ENCODE measurements at regions not wholly inside any gene's neighbourhood (a gene's known extent, or its start where the extent isn't known, plus 50 kb on each side); places are given as distances from the start of the nearest gene placed in this dataset.

- Mint-ChIP-seq H3K4me3 (no peak overlapping the region), H3K27ac (no peak overlapping the region), H3K27me3 (peaks cover 36% of the 10 kb centered on the region), H3K9me3 (no peaks in the 10 kb centered on the region), H3K4me1 (peaks cover 6% of the 10 kb centered on the region), H3K36me3 (no peaks in the 10 kb centered on the region)
- ATAC-seq, result no peak
These were observed 145.4 kb downstream of the RPS12 start for GRCh38 chr6:132959639-132960326.

- ATAC-seq, result no peak
- Mint-ChIP-seq H3K27ac (no peak overlapping the region), H3K4me1 (peaks cover 6% of the 10 kb centered on the region), H3K36me3 (no peaks in the 10 kb centered on the region), H3K27me3 (peaks cover 31% of the 10 kb centered on the region), H3K4me3 (no peak overlapping the region), H3K9me3 (no peaks in the 10 kb centered on the region)
These were observed 146.4 kb downstream of the RPS12 start for GRCh38 chr6:132960720-132961119.

GRCh38 chr6:132961122-132961521 lies 146.8 kb downstream of the RPS12 start:
- H3K27ac Mint-ChIP-seq, result no peak overlapping the region
- peaks cover 6% of the 10 kb centered on the region for H3K4me1 Mint-ChIP-seq
- H3K9me3 Mint-ChIP-seq, result no peaks in the 10 kb centered on the region
- ATAC-seq, result no peak
- H3K36me3 Mint-ChIP-seq, result no peaks in the 10 kb centered on the region
- peaks cover 31% of the 10 kb centered on the region for H3K27me3 Mint-ChIP-seq
- no peak overlapping the region for H3K4me3 Mint-ChIP-seq

DNA sequence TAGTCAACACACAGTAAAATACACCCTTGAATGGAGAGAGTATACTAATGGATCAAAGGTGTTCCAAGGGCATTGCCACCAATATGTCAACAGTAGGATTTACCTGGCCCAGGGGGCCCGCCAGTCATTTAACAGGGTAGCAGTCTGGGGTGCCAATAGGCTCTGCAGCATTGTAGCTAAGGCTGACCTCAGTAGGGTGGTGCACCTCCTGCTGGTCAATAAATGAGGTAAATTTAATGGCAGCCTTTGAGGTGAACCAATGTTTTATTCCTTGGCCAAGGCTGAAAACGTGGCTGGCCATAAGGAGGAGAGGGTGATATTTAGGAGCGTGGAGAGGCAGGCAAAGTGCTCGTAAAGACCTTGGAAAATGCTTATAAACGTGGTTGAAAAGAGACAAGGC lies 147.2 kb downstream of the RPS12 start:
- peaks cover 31% of the 10 kb centered on the region for H3K27me3 Mint-ChIP-seq
- no peaks in the 10 kb centered on the region for H3K9me3 Mint-ChIP-seq
- no peak overlapping the region for H3K4me3 Mint-ChIP-seq
- no peak overlapping the region for H3K27ac Mint-ChIP-seq
- peaks cover 6% of the 10 kb centered on the region for H3K4me1 Mint-ChIP-seq
- no peak for ATAC-seq
- H3K36me3 Mint-ChIP-seq, result no peaks in the 10 kb centered on the region

DNA sequence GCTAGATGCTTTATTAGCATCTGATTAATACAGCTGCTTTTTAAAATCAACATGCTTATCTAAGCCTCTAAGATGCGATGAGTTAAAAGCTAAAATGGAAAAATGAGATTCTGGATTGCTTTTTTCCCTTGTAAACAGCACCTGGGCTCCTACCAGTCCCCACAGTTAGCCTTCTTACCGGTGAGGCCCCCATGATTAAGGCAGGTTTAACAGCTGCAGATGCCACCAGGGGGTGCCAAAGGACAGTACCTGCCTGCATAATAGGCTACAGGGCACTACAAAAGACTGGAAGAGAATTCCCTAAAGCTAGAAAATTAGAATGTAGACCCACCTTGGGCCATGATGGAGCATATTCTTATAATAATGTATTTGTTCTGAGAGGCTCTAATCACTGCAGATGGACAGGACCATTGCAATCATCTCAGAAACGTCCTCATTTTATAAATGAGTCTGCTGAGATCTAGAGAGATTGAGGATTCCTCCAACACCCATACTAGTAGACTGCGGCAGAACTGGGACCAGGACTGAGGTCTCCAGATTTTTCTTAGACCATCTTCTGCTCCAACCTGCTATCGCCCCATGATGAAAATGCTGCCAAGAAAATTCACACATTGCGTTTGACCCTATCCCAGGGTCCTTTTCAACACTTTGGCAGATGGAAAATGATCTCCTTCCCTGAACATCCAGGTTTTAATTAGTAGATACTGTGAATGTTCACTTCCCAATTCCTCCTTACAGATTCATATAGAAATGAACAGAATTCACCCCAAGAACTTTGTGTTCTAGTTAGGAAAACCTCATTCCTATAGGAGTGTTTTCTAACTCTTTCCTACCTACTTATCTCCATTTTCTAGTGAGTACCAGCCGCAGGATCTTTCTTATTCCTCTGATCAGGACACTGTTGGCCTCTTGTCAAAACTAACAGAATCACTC lies 148.8 kb downstream of the RPS12 start:
- H3K4me3 Mint-ChIP-seq, result no peak overlapping the region
- H3K9me3 Mint-ChIP-seq, result no peaks in the 10 kb centered on the region
- H3K36me3 Mint-ChIP-seq, result no peaks in the 10 kb centered on the region
- no peak overlapping the region for H3K27ac Mint-ChIP-seq
- ATAC-seq, result peak; percentile 66
- H3K27me3 Mint-ChIP-seq, result peaks cover 21% of the 10 kb centered on the region
- peaks cover 6% of the 10 kb centered on the region for H3K4me1 Mint-ChIP-seq

- H3K4me1 Mint-ChIP-seq, result peaks cover 6% of the 10 kb centered on the region
- H3K9me3 Mint-ChIP-seq, result no peaks in the 10 kb centered on the region
- no peak overlapping the region for H3K4me3 Mint-ChIP-seq
- no peak for ATAC-seq
- no peak overlapping the region for H3K27ac Mint-ChIP-seq
- no peaks in the 10 kb centered on the region for H3K36me3 Mint-ChIP-seq
- peaks cover 13% of the 10 kb centered on the region for H3K27me3 Mint-ChIP-seq
These were observed 149.9 kb downstream of the RPS12 start for GRCh38 chr6:132964101-132964867.

- no peak for ATAC-seq
- Mint-ChIP-seq H3K27ac (no peak overlapping the region), H3K4me3 (no peak overlapping the region), H3K36me3 (no peaks in the 10 kb centered on the region), H3K4me1 (peaks cover 6% of the 10 kb centered on the region), H3K9me3 (no peaks in the 10 kb centered on the region), H3K27me3 (peaks cover 10% of the 10 kb centered on the region)
These were observed 150.6 kb downstream of the RPS12 start for GRCh38 chr6:132964868-132965382.

GRCh38 chr6:132967871-132968270 lies 153.5 kb downstream of the RPS12 start:
- Mint-ChIP-seq H3K27me3 (no peaks in the 10 kb centered on the region), H3K36me3 (no peaks in the 10 kb centered on the region), H3K4me3 (no peak overlapping the region), H3K27ac (no peak overlapping the region), H3K4me1 (no peaks in the 10 kb centered on the region), H3K9me3 (no peaks in the 10 kb centered on the region)
- no peak for ATAC-seq

DNA sequence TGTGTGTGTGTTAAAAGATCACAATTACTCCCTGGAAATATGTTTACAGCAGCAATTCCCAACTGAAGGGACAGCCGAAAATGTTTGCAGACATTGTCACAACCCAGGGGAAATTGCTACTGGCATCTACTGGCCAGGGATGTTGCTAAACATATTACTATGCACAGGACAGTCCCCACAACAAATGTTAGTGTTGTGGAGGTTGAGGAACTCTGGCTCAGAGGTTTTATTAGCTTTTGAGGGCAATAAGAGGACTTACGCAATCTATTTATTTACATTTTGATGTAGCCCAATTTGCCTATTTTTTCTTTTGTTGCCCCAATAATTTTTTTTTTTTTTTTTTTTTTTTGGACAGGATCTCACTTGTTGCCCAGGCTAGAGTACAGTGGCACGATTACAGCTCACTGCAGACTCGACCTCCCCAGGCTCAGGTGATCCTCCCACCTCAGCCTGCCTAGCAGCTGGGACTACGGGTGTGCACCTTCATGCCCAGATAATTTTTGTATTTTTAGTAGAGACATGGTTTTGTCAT lies 154.1 kb downstream of the RPS12 start:
- Mint-ChIP-seq H3K36me3 (no peaks in the 10 kb centered on the region), H3K9me3 (no peaks in the 10 kb centered on the region), H3K27me3 (no peaks in the 10 kb centered on the region), H3K4me3 (no peak overlapping the region), H3K27ac (no peak overlapping the region), H3K4me1 (no peaks in the 10 kb centered on the region)
- no peak for ATAC-seq

- H3K27me3 Mint-ChIP-seq, result no peaks in the 10 kb centered on the region
- no peak for ATAC-seq
- no peaks in the 10 kb centered on the region for H3K4me1 Mint-ChIP-seq
- no peaks in the 10 kb centered on the region for H3K9me3 Mint-ChIP-seq
- no peaks in the 10 kb centered on the region for H3K36me3 Mint-ChIP-seq
- no peak overlapping the region for H3K4me3 Mint-ChIP-seq
- no peak overlapping the region for H3K27ac Mint-ChIP-seq
These were observed 154.8 kb downstream of the RPS12 start for GRCh38 chr6:132969196-132969595.

DNA sequence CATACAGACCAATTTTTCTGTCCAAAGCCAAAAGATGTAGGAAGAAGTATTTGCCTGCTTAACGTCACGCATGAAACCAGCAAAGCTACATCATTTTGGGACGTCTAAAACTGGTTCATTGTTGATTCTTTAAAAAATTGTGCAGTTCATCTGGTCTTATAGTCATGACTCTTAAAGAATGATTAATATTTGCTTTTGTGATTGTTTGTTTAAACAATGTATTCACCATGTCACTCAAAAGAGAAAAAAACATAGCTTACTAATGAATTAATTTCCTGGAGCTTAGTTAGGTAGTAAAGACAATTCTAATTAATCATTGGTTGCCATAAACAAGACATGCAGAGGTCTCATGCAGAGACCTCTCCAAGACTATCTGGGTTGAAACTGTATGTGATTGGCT lies 157.3 kb downstream of the RPS12 start:
- Mint-ChIP-seq H3K36me3 (no peaks in the 10 kb centered on the region), H3K4me3 (no peak overlapping the region), H3K27ac (no peak overlapping the region), H3K27me3 (no peaks in the 10 kb centered on the region), H3K4me1 (no peaks in the 10 kb centered on the region), H3K9me3 (no peaks in the 10 kb centered on the region)
- ATAC-seq, result no peak

- Mint-ChIP-seq H3K4me1 (no peaks in the 10 kb centered on the region), H3K27ac (no peak overlapping the region), H3K36me3 (no peaks in the 10 kb centered on the region), H3K27me3 (no peaks in the 10 kb centered on the region), H3K9me3 (no peaks in the 10 kb centered on the region), H3K4me3 (no peak overlapping the region)
- no peak for ATAC-seq
These were observed 157.9 kb downstream of the RPS12 start for GRCh38 chr6:132972254-132972653.

- Mint-ChIP-seq H3K27ac (no peak overlapping the region), H3K36me3 (no peaks in the 10 kb centered on the region), H3K9me3 (no peaks in the 10 kb centered on the region), H3K27me3 (no peaks in the 10 kb centered on the region), H3K4me1 (no peaks in the 10 kb centered on the region), H3K4me3 (no peak overlapping the region)
- no peak for ATAC-seq
These were observed 158.6 kb downstream of the RPS12 start for GRCh38 chr6:132972971-132973370.

- Mint-ChIP-seq H3K36me3 (no peaks in the 10 kb centered on the region), H3K9me3 (no peaks in the 10 kb centered on the region), H3K4me3 (no peak overlapping the region)
These were observed 159.2 kb downstream of the RPS12 start for GRCh38 chr6:132973514-132973993.

DNA sequence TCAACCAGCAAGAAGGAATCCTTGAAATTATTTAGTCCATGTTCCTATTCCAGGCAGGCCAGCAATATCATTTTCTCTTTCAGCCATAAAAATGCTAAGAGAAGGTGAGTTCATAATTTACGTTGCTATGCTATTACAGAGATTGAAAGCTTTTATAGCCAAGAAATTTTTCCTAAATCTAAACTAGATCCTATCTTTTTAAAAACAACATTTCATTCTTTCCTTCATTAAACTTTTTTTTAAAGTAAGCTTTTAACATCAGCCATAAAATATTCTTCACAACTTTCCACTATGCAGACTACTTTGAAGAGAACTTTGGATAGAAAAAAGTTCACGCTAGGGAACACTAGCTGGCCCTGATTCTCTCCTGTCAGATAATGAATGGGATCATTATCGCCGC lies 159.8 kb downstream of the RPS12 start:
- Mint-ChIP-seq H3K27me3 (no peaks in the 10 kb centered on the region), H3K4me3 (no peak overlapping the region), H3K4me1 (no peaks in the 10 kb centered on the region), H3K36me3 (no peaks in the 10 kb centered on the region), H3K9me3 (no peaks in the 10 kb centered on the region), H3K27ac (no peak overlapping the region)
- no peak for ATAC-seq

More at GRCh38 chr6:132973514-132973993, 159.2 kb downstream of the RPS12 start:
- H3K27me3 Mint-ChIP-seq, result no peaks in the 10 kb centered on the region
- H3K27ac Mint-ChIP-seq, result no peak overlapping the region
- no peaks in the 10 kb centered on the region for H3K4me1 Mint-ChIP-seq
- ATAC-seq, result no peak

All from stimulated activated memory B cell treated with anti-CD40 and anti-IgM and Interleukin-4, amounts not matched to agents 10 μg/mL and 1 μg/mL and 100 μg/mL, for 72 hours (primary cell).